Umbilical cord (tissue), 1 donor: ENCODE measurements at regions not wholly inside any gene's neighbourhood (a gene's known extent, or its start where the extent isn't known, plus 50 kb on each side); places are given as distances from the start of the nearest gene placed in this dataset.

Experiments used
- DNase-seq: peaks from one replicate; pipeline ENCODE4 v3.0.0-alpha.2; 2015; ENCODE audit warnings: low spot score

DNA sequence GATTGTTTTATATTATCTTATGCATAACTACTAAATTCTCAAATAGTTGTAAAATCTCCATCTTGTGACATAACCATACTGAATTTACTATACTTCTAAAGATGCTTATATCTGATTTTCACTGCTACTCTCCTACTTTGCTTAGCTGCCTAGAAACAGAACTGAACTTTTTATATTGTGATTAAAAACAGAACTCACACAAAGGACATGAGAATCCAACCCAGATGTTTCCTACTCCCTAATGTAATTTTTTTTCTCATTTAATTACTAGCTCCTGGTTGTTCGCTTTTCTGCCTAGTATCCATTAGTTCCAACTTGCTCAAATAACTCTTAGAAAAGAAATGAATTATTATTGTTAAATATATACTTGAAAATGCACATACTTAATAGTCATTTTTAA is 283.5 kb upstream of the ACTRT1 start:
- peak; percentile 24 for DNase-seq

- peak; percentile 60 for DNase-seq
Measured at GRCh38 chrX:128334821-128335220, 282.6 kb upstream of the ACTRT1 start.

DNA sequence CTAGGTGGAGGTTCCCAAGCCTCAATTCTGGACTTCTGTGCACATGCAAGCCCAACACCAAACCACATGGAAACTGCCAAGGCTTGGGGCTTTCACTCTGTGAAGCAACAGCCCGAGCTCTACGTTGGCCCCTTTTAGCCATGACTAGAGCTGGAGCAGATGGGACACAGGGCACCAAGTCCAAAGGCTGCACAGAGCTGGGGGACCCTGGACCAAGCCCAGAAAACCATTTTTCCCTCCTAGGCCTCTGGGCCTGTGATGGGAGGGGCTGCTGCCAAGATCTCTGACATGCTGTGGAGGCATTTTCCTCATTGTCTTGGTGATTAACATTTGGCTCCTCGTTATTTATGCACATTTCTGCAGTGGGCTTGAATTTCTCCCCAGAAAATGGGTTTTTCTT is 258.7 kb upstream of the ACTRT1 start:
- no peak for DNase-seq

DNA sequence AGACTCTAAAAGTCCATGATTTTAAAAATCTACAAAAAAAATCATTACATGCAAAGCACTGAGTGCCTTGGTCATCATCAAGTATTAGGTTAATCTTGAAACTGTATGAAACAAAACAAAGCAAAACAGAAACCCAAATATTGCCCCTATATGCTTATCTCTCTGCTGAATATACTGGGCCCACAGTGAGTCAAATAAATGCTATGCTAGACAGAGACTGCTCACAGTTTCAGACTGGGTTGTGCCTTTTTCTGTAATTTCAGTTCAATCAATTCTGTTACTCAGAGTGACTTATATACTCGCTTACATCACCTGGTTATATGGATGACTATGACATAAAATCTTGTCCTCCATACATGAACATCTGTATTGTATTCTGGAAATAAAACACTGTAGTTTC is 257.1 kb upstream of the ACTRT1 start:
- DNase-seq, result peak; percentile 52

DNA sequence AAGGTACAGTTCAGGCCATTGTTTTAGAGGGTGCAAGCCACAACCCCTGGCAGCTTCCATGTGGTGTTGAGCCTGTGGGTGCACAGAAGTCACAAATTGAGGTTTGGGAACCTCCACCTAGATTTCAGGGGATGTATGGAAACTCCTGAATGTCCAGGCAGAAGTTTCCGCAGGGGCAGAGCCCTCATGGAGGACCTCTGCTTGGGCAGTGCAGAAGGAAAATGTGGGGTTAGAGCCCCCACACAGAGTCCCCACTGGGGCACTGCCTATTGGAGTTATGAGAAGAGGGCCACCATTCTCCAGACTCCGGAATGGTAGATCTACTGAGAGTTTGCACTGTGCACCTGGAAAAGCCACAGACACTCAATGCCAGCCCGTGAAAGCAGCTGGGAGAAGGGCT is 242.0 kb upstream of the ACTRT1 start:
- DNase-seq, result no peak

DNA sequence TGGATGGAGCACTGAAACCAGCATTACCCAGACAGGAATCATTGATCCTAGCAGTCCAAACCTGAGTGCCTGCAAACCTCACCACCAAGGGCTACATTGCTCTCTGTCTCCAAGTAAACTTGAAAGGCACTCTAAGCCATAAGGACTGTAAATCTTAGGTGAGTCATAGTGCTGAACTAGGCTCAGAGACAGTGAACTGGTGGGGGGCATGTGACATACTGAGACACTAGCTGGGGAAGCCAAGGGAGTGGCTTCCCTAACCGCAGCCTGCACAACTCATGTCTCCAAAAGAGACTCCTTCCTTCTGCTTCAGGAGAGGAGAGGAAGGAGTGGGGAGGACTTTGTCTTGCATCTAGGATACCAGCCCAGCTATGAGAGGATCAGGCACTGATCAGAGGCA is 235.5 kb upstream of the ACTRT1 start:
- no peak for DNase-seq

- DNase-seq, result no peak
Measured at GRCh38 chrX:128250621-128251020, 198.4 kb upstream of the ACTRT1 start.

DNA sequence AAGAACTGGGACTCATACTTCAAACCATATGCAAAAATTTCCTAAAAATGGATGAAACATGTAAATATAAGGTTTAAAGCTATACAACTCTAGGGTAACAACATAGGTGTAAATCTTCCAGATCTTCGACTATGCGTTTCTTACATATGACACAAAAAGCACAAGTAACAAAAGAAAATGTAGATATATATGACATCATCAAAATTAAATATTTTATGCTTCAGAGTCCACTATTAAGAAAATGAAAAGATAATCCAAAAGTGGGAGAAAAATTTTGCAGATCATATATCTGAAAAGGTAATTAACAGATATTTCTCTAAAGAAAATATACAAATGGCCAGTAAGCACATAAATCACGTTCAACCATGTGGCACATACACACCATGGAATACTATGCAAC is 164.2 kb upstream of the ACTRT1 start:
- no peak for DNase-seq

DNA sequence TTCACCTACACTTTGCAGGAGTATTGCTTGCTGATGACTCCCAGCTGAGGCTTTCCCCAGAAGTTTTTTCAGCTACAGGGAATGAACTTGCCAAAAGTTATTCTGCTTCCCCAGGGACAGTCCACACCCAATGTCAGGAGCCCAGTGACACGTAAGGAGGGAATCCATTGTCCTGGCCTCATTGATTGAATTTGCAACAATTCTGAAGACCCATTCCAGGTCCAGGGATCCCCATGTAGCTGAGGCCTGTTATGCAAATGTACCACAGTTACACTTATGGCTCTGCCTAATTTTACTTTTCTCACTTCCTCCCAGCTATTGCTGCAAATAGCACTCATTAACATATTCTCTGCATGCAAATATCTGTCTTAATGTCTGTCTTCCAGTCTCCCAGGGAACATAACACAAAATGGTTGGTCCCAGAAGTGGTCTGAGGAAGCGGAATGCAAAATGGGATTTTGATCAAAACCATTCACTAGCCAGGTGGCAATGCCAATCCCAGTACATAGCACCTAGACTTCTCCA is 113.7 kb upstream of the ACTRT1 start:
- no peak for DNase-seq

DNA sequence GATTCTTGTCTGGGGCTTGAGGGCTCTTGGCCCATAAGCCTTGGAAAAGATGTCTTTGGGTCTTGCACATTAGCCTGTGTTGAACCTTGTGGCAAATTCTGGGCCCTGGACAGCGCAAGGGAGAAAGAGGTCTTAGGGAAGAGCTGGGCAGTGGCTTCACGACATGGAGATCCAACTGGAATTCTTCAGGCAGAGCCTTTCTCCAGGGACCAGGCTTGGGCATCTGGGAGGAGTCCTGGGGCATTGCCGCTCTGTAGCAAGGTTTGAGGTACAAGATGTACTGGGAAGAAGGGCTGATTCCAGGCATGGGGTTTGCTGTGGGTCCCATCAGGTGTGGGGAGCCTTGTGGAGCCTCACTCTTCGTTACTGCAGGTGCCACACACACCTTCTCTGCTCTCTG is 104.0 kb upstream of the ACTRT1 start:
- no peak for DNase-seq

GRCh38 chrX:128142745-128143144 is 90.5 kb upstream of the ACTRT1 start:
- DNase-seq, result no peak

GRCh38 chrX:128106630-128107029 is 54.4 kb upstream of the ACTRT1 start:
- no peak for DNase-seq

DNA sequence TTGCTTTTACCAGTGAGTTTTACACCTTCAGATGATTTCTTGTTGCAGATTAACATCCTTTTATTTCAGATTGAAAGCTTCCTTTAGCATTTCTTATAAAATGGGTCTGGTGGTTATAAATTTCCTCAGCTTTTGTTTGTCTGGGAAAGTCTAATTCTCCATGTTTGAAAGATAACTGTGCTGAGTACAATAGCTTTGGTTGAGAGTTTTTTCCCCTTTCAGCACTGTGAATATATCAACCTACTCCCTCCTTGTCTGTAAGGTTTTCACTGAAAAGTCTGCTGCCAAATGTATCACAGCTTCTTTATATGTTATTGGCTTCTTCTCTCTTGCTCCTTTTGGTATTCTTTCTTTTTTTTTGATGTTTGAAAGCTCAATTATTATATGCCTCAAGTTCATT is 53.5 kb upstream of the ACTRT1 start:
- DNase-seq, result no peak
